ENCODE measurements at regions not wholly inside any gene's neighbourhood (a gene's known extent, or its start where the extent isn't known, plus 50 kb on each side); places are given as distances from the start of the nearest gene placed in this dataset.
"Not testable (repeated sequence)": the region's sequence is repeated elsewhere in the genome, so short reads cannot be mapped to it uniquely, and the experiment has no call there.

DNA sequence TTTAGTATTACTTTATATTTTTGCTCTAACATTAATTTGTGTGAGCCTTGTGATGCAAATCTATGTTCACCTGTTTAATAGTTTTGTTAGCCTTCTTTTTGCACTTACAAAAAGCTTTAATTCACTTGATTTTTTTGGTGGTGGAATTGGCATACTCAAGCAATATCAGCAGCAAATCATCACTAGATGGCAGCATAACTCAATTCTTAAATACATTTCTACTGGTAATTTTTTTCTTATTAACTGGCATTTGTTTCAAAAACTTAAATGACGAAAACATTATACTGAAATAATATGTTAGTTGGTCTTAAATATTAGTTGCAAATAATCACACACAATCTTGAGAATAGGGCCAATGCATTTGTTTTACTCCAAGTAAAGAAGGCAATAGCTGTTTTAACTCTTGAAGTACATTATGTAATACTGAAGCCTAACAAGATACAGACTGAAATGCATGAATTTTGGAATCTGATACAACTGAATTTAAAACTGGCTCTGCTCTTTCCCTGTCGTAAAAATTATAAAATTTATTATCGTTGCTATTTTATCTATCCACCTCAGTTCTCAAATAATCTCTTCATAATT lies 151.5 kb downstream of the ATXN7L3B start:
- no peak for DNase-seq

DNA sequence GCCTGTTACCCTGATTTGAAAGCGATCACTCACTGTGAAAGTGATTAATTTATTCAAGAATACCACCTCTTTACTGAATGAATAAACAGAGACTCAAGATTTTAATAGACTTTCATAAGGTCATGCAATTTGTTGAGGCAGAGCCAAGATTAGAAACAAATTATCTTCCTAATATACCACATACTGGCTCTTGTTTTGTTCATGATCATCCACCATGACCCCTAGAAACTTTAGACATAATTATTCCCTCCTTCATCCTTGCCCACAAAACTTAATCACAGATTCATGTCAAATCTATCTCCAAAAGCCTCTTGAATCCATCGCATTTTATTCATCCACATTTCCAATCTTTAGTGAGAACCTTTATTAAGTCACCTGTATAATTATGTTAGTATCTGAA lies 152.3 kb downstream of the ATXN7L3B start:
- DNase-seq = no peak

DNA sequence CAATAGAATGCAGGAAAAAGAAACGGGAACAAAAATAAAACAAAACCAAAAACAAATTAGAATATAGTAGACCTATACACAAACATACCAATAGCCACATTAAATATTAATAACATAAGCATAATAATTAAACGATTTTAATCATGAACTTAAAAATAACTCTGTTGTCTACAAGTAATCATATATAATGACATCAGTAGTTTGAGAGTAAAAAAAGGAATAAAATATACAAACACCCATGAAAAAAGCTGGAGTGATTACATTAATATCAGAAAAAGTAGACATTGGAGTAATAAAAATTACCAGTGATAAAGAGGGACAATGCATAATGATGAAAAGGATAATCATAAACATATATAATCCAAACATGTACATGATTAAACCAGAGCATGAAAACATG lies 181.8 kb downstream of the ATXN7L3B start:
- DNase-seq = no peak

DNA sequence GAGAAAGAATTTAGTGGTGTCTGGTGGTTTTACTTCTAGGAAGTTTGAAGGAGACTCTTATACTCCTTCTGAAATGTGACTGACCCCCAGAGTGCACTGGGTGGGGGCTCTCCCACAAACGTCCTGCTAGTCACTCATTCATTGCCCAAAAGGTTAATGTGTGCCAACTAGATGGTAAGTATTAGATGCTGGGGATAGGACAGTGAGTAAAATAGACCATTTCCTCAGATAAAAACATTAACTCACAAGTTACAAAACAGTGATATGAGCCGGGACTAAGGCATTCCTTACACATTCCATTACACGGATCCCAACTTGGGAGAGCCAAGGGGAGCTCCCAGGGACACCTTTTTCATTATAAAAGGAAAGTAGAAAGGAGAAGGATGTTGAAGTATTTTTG lies 185.1 kb downstream of the ATXN7L3B start:
- no peak for DNase-seq

DNA sequence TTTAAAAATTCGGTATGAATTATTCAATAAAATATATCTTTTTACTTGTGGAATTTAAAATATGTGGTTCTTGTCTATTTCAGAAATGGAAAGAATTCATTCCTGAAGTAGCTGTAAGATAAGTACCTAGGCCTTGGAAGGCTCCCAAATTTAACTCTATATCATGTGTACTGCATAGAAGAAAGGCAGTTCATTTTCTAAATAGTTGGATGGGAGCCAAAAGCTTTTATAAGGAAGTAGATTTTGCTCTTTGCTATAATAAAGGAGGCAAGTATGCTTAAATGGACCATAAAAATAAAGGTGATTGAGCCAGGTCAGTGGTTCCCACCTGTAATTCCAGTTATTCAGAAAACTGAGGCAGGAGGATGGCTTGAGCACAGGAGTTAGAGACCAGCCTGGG lies 187.5 kb downstream of the ATXN7L3B start:
- no peak for DNase-seq

DNA sequence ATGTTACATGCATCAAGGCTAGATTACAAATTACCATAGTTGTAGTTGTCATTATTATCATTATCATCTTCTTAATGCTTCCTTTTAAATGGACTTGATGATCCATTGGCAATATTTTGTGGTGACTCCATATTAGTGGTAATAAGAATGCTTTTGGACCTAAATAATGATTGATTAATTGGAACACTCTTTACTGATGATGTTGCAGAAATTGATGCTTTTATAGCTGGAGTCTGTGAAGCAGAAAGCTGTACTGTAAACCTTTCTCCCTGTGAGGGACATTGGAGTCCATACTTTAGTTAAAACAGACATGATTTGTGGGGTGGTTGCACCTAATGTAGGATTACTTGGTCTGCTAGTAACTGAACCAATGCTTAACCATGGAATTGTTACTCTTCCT lies 190.4 kb downstream of the ATXN7L3B start:
- DNase-seq = no peak

DNA sequence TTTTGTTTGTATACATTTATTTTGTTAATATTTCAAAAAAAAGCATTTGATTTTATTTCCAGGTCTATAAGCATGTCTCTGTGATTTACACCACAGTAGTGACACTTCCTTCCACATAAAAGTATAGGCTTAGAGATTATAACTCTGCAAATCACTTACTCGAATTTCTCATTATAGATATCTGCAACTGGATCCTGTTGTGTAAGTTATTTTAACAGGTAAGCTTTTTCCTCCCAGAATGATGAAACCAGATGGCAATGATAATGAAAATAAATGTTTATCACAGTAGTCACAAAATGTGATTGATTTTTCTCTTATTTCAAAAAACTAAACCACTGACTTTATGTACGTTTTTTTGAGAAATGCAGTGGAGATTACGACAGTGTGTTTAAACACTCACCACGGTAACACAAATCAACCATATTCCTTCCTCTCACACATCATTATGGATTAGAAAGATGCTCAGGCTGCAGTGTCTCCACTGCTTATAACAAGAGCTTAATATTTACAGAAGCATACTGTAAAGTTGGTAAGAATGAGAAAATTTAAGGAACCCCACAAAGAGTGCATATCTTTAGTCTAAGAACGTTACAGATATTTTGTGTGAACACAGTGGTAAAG lies 194.6 kb downstream of the ATXN7L3B start:
- no peak for DNase-seq

DNA sequence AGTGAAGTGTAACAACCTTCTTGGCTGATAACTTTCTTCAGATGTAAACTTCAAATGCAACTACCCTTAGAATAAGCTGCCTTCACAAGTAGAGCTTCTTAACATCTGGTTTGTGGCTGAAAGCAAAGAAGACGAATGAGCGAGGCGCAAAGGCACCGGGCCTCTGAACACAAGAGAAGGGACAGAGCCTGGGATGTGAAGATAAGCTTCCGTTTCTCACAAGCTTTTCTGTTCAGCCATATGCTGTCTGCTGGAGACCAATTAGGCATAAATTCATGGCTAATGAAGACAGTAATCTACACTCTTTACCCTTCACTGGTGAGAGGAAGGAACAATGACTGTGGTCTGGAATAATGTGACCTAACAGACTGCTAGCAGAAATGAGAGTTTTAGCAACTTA lies 195.2 kb downstream of the ATXN7L3B start:
- no peak for DNase-seq

DNA sequence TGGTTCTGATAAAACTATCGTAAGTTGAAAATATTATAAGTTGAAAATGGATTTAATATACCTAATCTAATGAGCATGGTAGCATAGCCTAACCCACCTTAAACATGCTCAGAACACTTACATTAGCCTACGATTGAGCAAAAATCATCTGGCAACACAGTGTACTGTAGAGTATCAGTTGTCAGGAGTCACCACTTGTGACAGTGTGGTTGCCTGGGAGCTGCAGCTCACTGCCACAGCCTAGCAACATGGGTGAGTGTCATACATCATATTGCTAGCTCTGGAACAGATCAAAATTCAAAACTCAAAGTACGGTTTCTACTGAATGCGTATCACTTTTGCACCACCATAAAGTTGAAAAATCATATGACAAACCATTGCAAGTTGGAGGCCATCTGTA lies 203.5 kb downstream of the ATXN7L3B start:
- DNase-seq = no peak

DNA sequence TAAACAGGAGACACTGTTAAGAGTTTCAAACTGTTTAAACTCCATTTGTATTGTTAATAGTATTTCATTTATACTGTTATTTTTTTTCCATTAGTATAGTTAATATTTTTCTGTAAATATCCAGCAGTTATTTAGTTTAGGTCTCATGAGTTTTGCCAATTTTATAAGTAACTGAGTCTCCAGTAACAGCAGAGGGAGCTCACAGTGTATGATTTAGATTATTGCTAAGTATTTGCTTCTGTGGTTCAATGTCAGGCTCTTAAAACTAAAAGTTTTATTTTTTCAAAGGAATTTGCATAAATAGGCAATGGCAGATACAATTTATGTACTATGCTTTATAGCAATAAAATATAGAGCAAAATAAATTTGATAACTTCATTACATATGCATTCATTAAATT lies 209.7 kb downstream of the ATXN7L3B start:
- DNase-seq = no peak

DNA sequence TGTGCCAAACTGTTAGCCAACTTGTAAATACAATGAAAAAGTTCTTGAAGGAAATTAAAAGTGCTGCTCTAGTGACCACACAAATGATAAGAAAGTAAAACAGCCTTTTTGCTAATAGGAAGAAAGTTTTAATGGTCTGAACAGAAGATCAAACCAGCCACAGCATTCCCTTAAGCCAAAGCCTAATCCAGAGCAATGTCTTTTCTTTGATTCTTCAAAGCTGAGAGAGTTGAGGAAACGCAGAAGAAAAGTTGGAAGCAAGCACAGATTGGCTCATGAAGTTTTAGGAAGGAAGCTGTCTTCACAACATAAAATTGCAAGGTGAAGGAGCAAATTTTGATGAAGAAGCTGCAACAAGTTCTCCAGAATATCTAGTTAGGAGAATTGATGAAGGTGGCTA lies 213.8 kb downstream of the ATXN7L3B start:
- DNase-seq = no peak

DNA sequence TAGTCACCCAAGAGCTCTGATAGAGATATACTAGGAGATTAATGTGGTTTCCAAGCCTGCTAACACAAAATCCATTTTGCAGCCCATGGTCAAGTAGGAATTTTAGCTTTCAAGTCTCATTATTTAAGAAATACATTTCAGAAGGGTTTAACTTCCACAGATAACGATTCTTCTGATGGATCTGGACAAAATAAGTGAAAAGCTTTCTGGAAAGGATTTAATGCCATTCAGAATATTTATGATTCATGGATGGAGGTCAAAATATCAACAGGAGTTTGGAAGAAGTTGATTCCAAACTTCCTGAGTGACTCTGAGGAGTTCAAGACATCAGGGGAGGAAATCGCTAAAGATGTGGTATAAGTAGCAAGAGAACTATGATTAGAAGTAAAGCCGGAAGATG lies 214.6 kb downstream of the ATXN7L3B start:
- DNase-seq = no peak

DNA sequence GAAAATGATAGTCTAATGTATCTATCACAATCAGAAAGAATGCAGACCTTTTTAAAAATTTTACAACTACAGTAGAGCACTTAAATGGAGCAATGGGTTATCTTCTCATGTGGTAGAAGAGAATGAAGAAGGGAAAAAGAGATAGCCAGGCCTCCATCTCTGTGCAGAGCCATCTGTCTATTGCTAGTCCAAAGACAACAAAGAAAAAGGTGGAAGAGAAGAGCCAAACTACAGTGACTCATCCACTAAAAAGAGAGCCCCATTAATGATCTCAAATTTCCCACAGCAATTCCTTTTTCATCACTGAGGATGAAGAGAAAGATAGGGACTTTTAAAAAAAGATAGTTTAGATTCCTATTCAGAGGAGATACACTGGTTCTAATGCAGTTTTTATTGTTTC lies 232.9 kb downstream of the ATXN7L3B start:
- no peak for DNase-seq

DNA sequence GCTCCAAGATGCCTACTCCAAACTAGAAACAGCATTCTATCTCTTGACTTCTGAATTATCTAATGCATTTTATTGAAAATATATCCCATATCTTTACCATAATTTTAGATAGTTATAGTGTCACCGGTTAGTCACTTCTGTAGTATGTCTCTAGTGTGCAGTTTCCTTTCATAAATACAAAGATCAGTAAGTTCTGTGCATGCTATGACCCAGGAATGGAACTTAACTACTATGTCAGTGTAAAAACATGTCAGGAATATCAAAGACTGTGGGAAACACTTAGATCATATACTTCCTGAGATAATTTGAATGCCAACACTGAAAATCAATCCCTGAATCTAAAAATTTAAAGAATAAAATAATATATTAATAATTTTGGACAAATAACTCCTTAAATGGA lies 237.6 kb downstream of the ATXN7L3B start:
- no peak for DNase-seq

DNA sequence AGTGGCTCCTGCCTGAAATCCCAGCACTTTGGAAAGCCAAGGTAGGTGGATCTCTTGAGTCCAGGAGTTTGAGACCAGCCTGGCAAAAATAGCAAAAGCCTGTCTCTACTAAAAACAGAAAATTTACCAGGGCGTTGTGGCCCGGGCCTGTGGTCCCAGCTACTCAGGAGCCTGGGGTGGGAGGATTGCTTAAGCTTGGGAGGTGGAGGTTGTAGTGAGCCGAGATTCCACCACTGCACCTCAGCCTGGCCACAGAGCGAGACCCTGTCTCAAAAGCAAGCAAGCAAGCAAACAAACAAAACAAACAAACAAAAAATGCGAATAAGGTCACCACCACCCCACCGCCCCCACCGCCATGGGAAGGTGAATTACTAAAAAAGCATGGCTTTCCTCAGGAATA lies 238.7 kb downstream of the ATXN7L3B start:
- no peak for DNase-seq

DNA sequence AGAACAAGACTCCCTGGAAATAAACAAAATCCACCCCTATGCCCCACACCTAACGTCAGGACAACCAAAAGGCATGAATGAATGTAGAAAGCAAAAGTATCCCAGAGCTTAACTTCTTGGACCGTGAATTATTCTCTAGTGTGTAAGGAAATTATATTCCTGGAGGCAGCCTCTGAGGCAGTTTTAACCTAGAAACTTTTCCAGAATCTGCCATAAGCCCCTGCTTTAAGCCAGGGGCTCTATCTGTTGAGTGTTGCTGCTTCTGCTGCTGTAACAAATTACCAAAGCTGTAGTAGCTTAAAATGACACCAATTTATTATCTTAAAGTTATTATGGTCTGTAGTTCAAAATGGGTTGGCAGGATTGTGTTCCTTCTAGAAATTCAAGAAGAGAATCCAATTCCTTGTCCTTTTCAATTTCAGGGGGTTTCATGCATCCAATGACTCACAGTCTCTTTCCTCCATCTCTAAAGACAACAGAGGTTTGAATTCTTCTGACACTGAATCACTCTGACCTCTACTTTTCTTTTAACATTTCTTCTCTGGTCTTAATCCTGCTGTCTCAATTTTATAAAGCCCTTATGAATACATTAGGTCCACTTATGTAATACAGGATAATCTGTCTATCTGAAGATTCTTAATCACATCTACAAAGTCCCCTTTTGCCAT lies 242.7 kb downstream of the ATXN7L3B start:
- no peak for DNase-seq

DNA sequence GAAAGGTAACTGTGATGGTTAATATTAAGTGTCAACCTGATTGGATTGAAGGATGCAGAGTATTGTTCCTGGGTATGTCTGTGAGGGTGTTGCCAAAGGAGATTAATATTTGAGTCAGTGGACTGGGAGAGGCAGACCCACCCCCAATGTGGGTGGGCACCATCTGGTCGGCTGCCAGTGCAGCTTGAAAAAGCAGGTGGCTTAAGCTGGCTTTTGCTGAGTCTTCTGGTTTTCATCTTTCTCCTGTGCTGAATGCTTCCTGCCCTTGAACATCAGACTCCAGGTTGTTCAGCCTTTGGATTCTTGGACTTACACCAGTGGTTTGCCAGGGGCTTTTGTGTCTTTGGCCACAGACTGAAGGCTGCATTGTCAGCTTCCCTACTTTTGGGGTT lies 243.2 kb downstream of the ATXN7L3B start:
- DNase-seq = not testable (repeated sequence)

DNA sequence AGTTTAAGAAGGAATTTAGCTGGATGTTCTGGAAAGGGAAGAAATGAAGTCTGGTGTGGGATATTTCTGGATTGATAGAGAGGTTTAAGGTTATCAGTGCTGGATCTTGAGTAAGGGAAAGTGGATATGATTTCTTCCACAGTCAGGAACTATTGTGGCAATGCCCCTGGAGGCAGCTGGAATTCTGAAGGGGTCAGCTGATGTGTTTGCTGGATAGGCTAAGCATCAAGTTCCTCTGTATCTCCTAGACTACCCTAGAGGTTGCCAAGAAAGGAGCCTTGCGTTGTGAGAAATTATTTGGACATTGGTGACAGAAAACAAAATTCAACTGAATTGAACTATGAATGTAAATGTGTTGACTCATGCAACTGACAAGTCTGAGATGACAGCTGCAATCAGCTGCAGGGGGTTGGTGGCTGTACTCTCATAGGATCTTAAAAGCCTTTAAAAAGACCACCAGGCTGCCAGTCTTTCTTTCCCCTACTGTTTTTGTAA lies 244.4 kb downstream of the ATXN7L3B start:
- DNase-seq = no peak

DNA sequence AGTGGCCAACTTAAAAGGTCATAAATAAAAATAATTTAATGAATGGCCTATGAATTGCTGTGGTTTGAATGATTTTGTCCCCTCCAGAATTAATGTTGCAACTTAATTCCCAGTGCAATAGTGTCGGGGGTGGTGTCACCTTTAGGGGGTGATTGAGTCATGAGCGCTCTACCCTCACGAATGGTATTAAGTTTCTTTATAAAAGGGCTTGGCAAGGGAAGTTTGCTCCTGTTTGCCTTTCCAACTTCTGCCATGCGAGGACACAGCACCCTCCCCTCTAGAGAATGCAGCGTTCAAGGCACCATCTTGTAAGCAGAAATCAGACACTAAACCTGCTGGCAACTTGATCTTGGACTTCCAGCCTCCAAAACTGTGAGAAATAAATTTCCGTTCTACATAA lies 253.3 kb downstream of the ATXN7L3B start:
- DNase-seq = no peak

DNA sequence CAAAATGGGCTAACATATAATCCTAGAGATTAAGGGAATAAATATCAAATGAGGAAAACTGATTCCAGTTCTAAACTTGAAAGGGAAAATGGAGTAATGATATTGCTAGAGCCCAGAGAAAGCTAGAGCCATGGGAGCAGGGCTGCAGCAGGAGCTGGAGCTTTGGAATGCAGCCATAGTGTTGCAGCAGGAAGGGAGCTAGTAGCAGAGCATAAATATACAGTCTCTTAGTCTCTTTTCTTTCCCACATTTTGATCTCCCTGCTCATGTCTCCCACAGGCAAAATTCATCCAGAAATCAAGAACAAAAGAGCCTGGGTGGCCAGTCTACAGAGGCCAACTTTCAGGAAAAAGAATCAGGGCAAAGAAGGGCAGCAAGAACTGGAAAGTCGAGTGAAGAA lies 253.7 kb downstream of the ATXN7L3B start:
- no peak for DNase-seq

DNA sequence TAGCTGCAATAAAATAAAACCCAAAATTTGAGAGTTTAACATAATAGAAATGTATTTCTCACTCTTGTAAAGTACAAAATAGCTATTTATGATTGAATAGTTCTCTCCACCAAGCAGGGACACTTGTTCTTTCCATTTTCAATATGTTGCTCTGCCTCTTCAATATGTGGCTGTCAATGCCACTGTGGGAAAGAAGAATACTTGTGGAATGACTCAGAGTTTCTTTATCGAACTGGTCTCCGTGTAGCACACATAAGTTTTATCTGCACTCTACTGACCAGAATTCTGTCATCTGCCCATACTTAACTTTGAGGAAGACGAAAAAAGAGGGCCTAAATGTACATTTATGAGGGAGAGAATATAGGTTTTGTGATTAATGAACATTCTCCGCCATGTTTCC lies 256.9 kb downstream of the ATXN7L3B start:
- no peak for DNase-seq

DNA sequence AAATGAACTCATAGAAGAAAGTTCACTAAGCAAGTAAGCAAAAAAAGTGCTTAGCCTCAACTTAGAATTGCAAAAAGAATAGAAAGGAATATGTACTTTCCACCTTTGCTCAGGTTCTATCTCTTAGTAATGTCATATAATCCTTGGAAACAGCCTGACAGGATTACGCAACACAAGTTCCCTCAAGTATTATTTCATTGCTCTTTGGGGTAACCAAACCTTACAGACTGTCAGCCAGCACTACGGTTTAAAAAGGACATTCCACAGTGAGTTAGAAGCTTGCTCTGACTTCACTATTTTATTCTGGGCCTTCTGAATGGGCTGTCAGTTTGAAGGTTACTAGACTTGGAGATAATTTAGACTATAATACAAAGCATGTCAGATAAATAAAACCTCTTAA lies 264.0 kb downstream of the ATXN7L3B start:
- no peak for DNase-seq

DNA sequence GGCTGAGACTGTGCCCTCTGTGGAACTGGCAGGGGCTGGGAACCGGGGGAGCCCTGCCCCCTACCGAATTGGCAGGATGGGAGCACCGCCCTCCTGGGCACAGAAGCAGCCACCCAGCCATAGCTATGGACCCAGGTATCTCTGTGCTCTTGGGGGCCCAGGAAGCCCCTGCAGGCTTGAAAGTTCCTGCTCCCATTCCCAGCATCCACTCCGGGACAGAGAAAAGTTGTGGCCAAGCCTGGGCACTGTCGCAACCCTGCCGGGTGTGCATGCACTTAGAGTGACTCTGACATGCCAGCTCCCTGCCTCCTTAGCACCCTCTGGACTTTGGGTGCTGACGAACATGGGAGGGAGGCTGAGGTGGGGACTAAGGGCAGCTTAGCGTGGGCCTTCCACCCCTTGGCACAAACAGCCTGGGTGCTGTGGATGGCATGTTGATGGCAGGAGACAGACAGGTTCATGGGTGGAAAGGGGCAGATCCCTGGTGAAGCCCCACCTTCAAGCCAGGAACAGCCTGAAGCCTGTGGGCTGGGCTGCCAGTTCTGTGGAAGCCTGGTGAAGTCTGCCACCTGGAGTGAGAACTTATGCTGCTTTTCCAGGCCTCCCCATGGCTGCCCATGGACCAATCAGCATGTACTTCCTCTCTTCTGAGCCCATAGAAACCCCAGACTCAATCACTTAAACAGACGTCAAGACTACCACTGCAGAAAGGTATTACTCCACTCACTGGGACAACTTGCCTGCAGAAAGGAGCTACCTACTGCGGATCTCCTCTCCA lies 279.0 kb downstream of the ATXN7L3B start:
- DNase-seq = no peak

DNA sequence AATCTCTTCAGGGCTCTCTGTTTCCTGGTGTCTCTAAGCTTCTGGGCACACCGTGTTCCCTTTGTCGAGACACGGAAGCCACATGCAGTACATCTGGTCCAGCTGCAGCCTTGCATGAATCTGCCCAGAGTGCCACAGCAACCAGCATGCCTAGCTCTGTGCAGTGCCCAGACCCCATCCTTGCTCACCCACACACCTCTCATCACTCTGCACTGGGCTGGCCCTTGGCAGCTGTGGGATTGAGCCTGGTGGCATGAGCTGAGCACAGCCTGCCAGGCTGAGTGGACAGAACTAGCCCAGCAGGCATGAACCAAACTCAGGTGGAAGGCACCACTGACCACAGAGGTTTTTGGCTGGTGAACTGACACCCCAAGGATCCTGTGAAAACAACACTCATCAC lies 279.9 kb downstream of the ATXN7L3B start:
- DNase-seq = no peak

All from CD4-positive, alpha-beta T cell treated with Interleukin-17A for 4 hours (primary cell).